ENCODE measurements at regions not wholly inside any gene's neighbourhood (a gene's known extent, or its start where the extent isn't known, plus 50 kb on each side); places are given as distances from the start of the nearest gene placed in this dataset.

DNA sequence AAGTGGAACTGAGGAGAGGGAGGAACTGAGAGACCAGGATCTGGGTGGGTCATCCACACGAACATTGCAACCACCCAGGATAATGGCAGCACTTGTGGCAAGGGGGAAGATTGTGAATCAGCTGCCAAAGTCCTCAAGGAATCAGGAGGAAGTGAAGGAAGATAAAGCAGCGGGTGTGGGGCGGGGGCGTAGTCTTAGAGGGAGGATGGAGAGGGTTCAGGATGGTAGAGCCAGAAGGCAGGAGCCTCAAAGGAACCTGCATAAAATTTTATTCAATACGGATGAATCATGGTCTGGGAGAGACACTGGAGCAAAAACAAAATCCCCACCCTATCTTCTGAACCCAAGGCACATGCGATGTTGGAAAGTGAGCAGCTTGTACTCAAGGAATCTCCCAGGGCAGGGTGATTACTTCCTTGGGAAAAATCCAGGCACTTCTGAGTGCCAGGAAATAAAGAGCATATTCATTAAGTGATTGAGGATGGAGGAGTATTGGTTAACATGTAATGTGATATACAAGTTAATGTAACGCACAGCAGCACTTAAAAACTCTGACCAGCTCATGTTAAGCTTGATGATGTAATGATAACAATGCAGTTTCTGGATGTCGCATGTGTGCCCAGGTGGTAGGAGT lies 82.0 kb upstream of the B3GAT2 start:
- H3K9me3 ChIP-seq (ENCODE audit: insufficient read depth, low read depth, low read length): no peaks in the 10 kb centered on the region
- no peak overlapping the region for H3K9ac ChIP-seq (ENCODE audit: low read depth, low read length)
- no peaks in the 10 kb centered on the region for H3K36me3 ChIP-seq (ENCODE audit: insufficient read depth, low read depth, low read length)
- H3K4me1 ChIP-seq (ENCODE audit: insufficient read depth, low read length): no peaks in the 10 kb centered on the region
- H3K27me3 ChIP-seq (ENCODE audit: insufficient read depth, low read length): no peaks in the 10 kb centered on the region
- H3K27ac ChIP-seq (ENCODE audit: low read length): no peak overlapping the region
- no peak overlapping the region for H3K4me3 ChIP-seq (ENCODE audit: low read length)

DNA sequence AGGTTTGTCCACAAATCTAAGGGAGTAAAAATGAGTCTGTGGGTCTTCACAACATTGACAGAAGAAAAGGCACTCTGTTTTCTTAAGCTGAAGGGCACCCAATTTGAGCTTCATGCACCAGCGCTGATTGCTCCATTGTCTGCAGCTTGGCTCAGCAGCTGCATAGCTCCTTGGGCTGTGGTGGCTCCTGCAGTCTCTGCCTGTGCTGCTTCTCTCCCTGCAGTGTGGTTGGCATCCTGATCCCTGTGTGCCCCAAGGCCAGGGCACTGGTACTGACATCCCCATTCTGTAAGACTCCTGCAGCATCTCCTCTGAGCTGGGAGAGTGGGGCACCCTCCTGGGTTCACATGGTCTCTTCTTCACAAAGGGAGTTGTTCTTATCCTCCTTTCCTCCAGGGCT lies 83.2 kb upstream of the B3GAT2 start:
- Histone ChIP-seq H3K4me1 (ENCODE audit: insufficient read depth, low read length) (no peaks in the 10 kb centered on the region), H3K36me3 (ENCODE audit: insufficient read depth, low read depth, low read length) (no peaks in the 10 kb centered on the region), H3K4me3 (ENCODE audit: low read length) (no peak overlapping the region), H3K9ac (ENCODE audit: low read depth, low read length) (no peak overlapping the region), H3K27me3 (ENCODE audit: insufficient read depth, low read length) (no peaks in the 10 kb centered on the region), H3K27ac (ENCODE audit: low read length) (no peak overlapping the region), H3K9me3 (ENCODE audit: insufficient read depth, low read depth, low read length) (no peaks in the 10 kb centered on the region)

DNA sequence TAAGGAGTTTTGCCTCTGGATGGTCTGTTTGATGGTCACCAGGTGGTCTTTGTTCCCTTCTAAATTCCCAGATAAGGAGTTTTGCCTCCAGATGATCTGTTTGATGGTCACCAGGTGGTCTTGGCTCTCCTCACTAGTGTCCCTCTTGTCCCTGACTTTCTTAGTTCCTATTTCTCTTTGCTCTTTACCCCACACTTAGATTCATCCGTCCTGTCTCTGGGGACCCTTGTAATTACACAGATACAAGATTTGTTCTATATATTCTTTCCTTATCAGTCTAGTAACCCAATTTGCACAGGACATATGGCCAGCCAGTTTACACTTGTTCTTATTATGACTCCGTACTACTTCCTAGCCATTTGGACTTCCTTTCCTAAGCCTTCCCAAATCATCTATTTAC lies 84.0 kb upstream of the B3GAT2 start:
- H3K27me3 ChIP-seq (ENCODE audit: insufficient read depth, low read length): no peaks in the 10 kb centered on the region
- no peaks in the 10 kb centered on the region for H3K36me3 ChIP-seq (ENCODE audit: insufficient read depth, low read depth, low read length)
- no peaks in the 10 kb centered on the region for H3K9me3 ChIP-seq (ENCODE audit: insufficient read depth, low read depth, low read length)
- no peak overlapping the region for H3K4me3 ChIP-seq (ENCODE audit: low read length)
- H3K27ac ChIP-seq (ENCODE audit: low read length): no peak overlapping the region
- no peaks in the 10 kb centered on the region for H3K4me1 ChIP-seq (ENCODE audit: insufficient read depth, low read length)
- H3K9ac ChIP-seq (ENCODE audit: low read depth, low read length): no peak overlapping the region

- H3K27ac ChIP-seq (ENCODE audit: low read length): no peak overlapping the region
Measured at GRCh38 chr6:71043902-71044301, 87.0 kb upstream of the B3GAT2 start.

DNA sequence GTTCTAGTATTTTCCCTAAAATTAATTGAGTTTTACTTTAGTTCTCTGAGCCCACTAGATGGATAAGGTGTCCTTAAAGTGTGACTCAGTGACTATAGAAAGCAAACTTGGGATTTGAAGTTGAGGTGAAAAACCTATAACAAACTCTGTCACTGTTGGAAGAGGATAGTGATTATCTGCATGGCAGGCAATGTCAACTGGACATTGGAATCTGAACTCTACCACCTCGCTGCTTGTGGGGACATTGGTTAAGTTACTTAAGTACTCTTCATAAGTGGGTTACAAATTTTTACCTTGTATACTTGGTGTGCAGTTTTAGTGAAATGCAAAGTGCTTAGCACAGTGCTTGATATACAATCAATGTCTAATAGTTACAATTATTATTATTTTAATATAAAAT lies 87.9 kb upstream of the B3GAT2 start:
- Histone ChIP-seq H3K9ac (ENCODE audit: low read depth, low read length) (no peak overlapping the region), H3K36me3 (ENCODE audit: insufficient read depth, low read depth, low read length) (no peaks in the 10 kb centered on the region)

More at GRCh38 chr6:71043902-71044301, 87.0 kb upstream of the B3GAT2 start:
- Histone ChIP-seq H3K27me3 (ENCODE audit: insufficient read depth, low read length) (no peaks in the 10 kb centered on the region), H3K36me3 (ENCODE audit: insufficient read depth, low read depth, low read length) (no peaks in the 10 kb centered on the region), H3K9ac (ENCODE audit: low read depth, low read length) (no peak overlapping the region), H3K4me3 (ENCODE audit: low read length) (no peak overlapping the region), H3K4me1 (ENCODE audit: insufficient read depth, low read length) (no peaks in the 10 kb centered on the region), H3K9me3 (ENCODE audit: insufficient read depth, low read depth, low read length) (no peaks in the 10 kb centered on the region)

DNA sequence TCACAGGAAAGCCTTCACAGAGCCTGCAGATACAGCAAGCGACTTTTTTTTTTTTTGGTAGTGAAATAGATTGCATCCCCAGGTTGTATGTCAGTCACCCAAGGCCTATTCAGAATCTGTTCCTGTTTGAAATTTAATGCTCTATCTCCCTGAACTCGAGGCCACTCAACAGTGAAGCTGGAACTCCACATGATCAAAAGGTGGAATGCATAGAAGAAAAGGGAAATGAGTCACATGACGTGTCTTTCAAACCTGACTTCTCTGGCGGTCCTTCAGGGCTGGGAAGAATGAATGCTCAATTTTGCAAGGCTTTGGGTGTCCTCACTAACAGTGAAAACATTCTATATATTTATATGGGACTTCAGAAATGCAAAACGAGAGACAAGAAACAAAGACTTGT lies 88.4 kb upstream of the B3GAT2 start:
- H3K9me3 ChIP-seq (ENCODE audit: insufficient read depth, low read depth, low read length): no peaks in the 10 kb centered on the region
- no peaks in the 10 kb centered on the region for H3K27me3 ChIP-seq (ENCODE audit: insufficient read depth, low read length)
- H3K4me1 ChIP-seq (ENCODE audit: insufficient read depth, low read length): no peaks in the 10 kb centered on the region
- no peak overlapping the region for H3K27ac ChIP-seq (ENCODE audit: low read length)
- H3K36me3 ChIP-seq (ENCODE audit: insufficient read depth, low read depth, low read length): no peaks in the 10 kb centered on the region
- H3K4me3 ChIP-seq (ENCODE audit: low read length): no peak overlapping the region
- no peak overlapping the region for H3K9ac ChIP-seq (ENCODE audit: low read depth, low read length)

More for the DNA sequence above, 87.9 kb upstream of the B3GAT2 start:
- no peaks in the 10 kb centered on the region for H3K4me1 ChIP-seq (ENCODE audit: insufficient read depth, low read length)
- no peaks in the 10 kb centered on the region for H3K27me3 ChIP-seq (ENCODE audit: insufficient read depth, low read length)
- no peaks in the 10 kb centered on the region for H3K9me3 ChIP-seq (ENCODE audit: insufficient read depth, low read depth, low read length)
- H3K27ac ChIP-seq (ENCODE audit: low read length): no peak overlapping the region
- no peak overlapping the region for H3K4me3 ChIP-seq (ENCODE audit: low read length)

- Histone ChIP-seq H3K4me1 (ENCODE audit: insufficient read depth, low read length) (no peaks in the 10 kb centered on the region), H3K4me3 (ENCODE audit: low read length) (no peak overlapping the region), H3K27me3 (ENCODE audit: insufficient read depth, low read length) (no peaks in the 10 kb centered on the region), H3K9ac (ENCODE audit: low read depth, low read length) (no peak overlapping the region), H3K9me3 (ENCODE audit: insufficient read depth, low read depth, low read length) (no peaks in the 10 kb centered on the region), H3K36me3 (ENCODE audit: insufficient read depth, low read depth, low read length) (no peaks in the 10 kb centered on the region), H3K27ac (ENCODE audit: low read length) (no peak overlapping the region)
Measured at GRCh38 chr6:71047417-71047816, 90.6 kb upstream of the B3GAT2 start.

DNA sequence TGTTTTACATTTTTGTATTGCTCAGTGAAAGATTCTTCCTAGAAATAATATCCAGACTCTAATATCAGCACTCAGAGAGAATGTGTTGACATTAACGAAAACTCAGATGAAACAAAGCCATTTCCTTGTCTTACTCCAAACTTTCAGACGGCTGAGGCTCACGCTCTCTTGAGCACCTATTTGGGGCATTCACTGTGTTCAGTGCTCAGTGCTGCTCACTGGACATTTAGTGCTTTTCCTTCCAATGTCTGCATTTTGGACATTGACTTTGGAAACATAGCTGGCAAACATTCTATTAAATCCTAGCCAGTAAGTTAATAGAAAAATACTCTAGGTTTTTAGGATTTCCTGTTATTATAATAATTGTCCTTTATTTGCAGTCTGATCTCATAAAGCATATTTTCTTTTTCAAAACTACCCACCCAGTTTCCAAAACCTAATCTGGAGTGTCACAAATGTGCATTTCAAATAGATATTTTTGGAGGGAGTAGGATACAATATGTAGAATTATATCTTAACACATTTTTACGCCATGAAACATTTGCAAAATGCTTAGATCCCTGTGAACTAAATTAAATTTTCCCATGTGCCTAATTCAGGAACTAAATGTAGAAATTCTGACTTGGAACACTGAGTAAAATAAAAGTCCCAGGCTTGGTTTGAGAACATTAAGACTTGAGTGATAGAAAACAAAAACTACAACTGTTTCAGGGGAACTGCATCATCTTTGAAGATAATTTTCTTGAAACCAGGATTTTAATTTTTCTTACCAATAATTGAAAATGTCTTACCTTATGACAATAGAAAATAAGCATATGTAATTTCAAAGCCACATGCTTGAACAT lies 91.7 kb upstream of the B3GAT2 start:
- Histone ChIP-seq H3K4me1 (ENCODE audit: insufficient read depth, low read length) (no peaks in the 10 kb centered on the region), H3K27ac (ENCODE audit: low read length) (no peak overlapping the region), H3K36me3 (ENCODE audit: insufficient read depth, low read depth, low read length) (no peaks in the 10 kb centered on the region), H3K27me3 (ENCODE audit: insufficient read depth, low read length) (no peaks in the 10 kb centered on the region), H3K9me3 (ENCODE audit: insufficient read depth, low read depth, low read length) (no peaks in the 10 kb centered on the region), H3K4me3 (ENCODE audit: low read length) (no peak overlapping the region), H3K9ac (ENCODE audit: low read depth, low read length) (no peak overlapping the region)

- H3K27ac ChIP-seq (ENCODE audit: low read length): no peak overlapping the region
- H3K9me3 ChIP-seq (ENCODE audit: insufficient read depth, low read depth, low read length): no peaks in the 10 kb centered on the region
- H3K4me1 ChIP-seq (ENCODE audit: insufficient read depth, low read length): no peaks in the 10 kb centered on the region
- no peaks in the 10 kb centered on the region for H3K27me3 ChIP-seq (ENCODE audit: insufficient read depth, low read length)
- H3K4me3 ChIP-seq (ENCODE audit: low read length): no peak overlapping the region
- H3K9ac ChIP-seq (ENCODE audit: low read depth, low read length): no peak overlapping the region
- H3K36me3 ChIP-seq (ENCODE audit: insufficient read depth, low read depth, low read length): no peaks in the 10 kb centered on the region
Measured at GRCh38 chr6:71049198-71049770, 92.4 kb upstream of the B3GAT2 start.

GRCh38 chr6:71053475-71053874 lies 96.6 kb upstream of the B3GAT2 start:
- Histone ChIP-seq H3K4me1 (ENCODE audit: insufficient read depth, low read length) (no peaks in the 10 kb centered on the region), H3K36me3 (ENCODE audit: insufficient read depth, low read depth, low read length) (no peaks in the 10 kb centered on the region), H3K27ac (ENCODE audit: low read length) (no peak overlapping the region), H3K4me3 (ENCODE audit: low read length) (no peak overlapping the region), H3K27me3 (ENCODE audit: insufficient read depth, low read length) (no peaks in the 10 kb centered on the region), H3K9ac (ENCODE audit: low read depth, low read length) (no peak overlapping the region), H3K9me3 (ENCODE audit: insufficient read depth, low read depth, low read length) (no peaks in the 10 kb centered on the region)

GRCh38 chr6:71056656-71057055 lies 99.8 kb upstream of the B3GAT2 start:
- H3K27ac ChIP-seq (ENCODE audit: low read length): no peak overlapping the region
- no peaks in the 10 kb centered on the region for H3K27me3 ChIP-seq (ENCODE audit: insufficient read depth, low read length)

DNA sequence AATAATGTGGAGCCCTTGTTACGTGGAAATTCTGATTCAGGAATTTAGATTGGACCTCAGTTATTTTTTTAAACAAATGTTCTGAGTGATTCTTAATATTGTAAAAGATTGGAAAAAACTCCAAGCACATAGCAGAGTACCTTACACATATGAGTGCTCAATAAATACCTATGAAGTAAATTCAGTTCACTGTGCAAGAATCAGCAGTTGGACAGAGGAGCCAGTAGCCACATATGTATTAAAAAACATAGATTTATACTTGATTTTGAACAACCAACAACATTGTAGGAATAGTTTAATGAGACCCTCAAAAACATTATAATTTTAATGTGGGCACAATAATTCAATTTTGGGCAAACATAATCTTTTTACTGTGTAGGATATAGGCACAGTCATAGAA lies 109.3 kb upstream of the B3GAT2 start:
- no peak overlapping the region for H3K27ac ChIP-seq (ENCODE audit: low read length)

More at GRCh38 chr6:71056656-71057055, 99.8 kb upstream of the B3GAT2 start:
- Histone ChIP-seq H3K4me1 (ENCODE audit: insufficient read depth, low read length) (no peaks in the 10 kb centered on the region), H3K9ac (ENCODE audit: low read depth, low read length) (no peak overlapping the region), H3K36me3 (ENCODE audit: insufficient read depth, low read depth, low read length) (no peaks in the 10 kb centered on the region), H3K9me3 (ENCODE audit: insufficient read depth, low read depth, low read length) (no peaks in the 10 kb centered on the region), H3K4me3 (ENCODE audit: low read length) (no peak overlapping the region)

More for the DNA sequence above, 109.3 kb upstream of the B3GAT2 start:
- Histone ChIP-seq H3K4me3 (ENCODE audit: low read length) (no peak overlapping the region), H3K27me3 (ENCODE audit: insufficient read depth, low read length) (no peaks in the 10 kb centered on the region), H3K9me3 (ENCODE audit: insufficient read depth, low read depth, low read length) (no peaks in the 10 kb centered on the region), H3K9ac (ENCODE audit: low read depth, low read length) (no peak overlapping the region), H3K36me3 (ENCODE audit: insufficient read depth, low read depth, low read length) (no peaks in the 10 kb centered on the region), H3K4me1 (ENCODE audit: insufficient read depth, low read length) (no peaks in the 10 kb centered on the region)
